PC-9 (cell line): ENCODE measurements at regions not wholly inside any gene's neighbourhood (a gene's known extent, or its start where the extent isn't known, plus 50 kb on each side); places are given as distances from the start of the nearest gene placed in this dataset.

Source experiments
- BruUV-seq: library from RNA; stranded (reverse); fragments of 400-500 nt; replicated peaks from 2 replicates; lab custom pipeline; 2021; lab: Mats Ljungman, UMichigan
- CTCF ChIA-PET: fragments of 300-600 bp; sonication (Branson Sonifier 250); formaldehyde crosslinking; loops from one replicate; lab custom pipeline; 2022; ENCODE audit warnings: antibody characterized with exemption; lab: Charles Lee
- POLR2A ChIA-PET: fragments of 300-600 bp; sonication (Branson Sonifier 250); formaldehyde crosslinking; loops from one replicate; lab custom pipeline; 2022; ENCODE audit warnings: antibody characterized with exemption; ENCODE audit not compliant: unreplicated experiment; lab: Charles Lee
- DNase-seq, 2 experiments: peaks; one replicate each; pipeline versions ENCODE4 v3.0.0 to v3.0.0-alpha.2; 2015 to 2022; ENCODE audit warnings: mixed read lengths in 1 of 2
- H2AFZ ChIP-seq: fragments of 200-600 bp; sonication (generic); 2 replicates; pipeline ENCODE4 v1.8.1; 2017; ENCODE audit warnings: antibody characterized with exemption
- H3F3A ChIP-seq: fragments of 200-600 bp; sonication (generic); 2 replicates; pipeline ENCODE4 v1.8.1; 2017; ENCODE audit warnings: antibody characterized with exemption, mild to moderate bottlenecking, low read depth; ENCODE audit not compliant: insufficient read depth
- H3K27ac ChIP-seq: fragments of 200-600 bp; sonication (generic); 2 replicates; pipeline ENCODE4 v1.6.1; 2016; ENCODE audit warnings: mixed run types
- H3K27me3 ChIP-seq: fragments of 200-600 bp; sonication (generic); 2 replicates; pipeline ENCODE4 v1.6.1; 2016; ENCODE audit warnings: low read depth, mixed run types; ENCODE audit not compliant: insufficient read depth
- H3K36me3 ChIP-seq: fragments of 200-600 bp; sonication (generic); 2 replicates; pipeline ENCODE4 v1.6.1; 2016; ENCODE audit warnings: low read depth, mixed run types
- H3K4me1 ChIP-seq: fragments of 200-600 bp; sonication (generic); replicated peaks from 2 replicates; pipeline ENCODE4 v1.6.1; 2016; ENCODE audit warnings: mixed run types; ENCODE audit not compliant: insufficient read depth
- H3K4me2 ChIP-seq: fragments of 200-600 bp; sonication (generic); 2 replicates; pipeline ENCODE4 v1.6.1; 2017; ENCODE audit warnings: mixed run types
- H3K4me3 ChIP-seq: fragments of 200-600 bp; sonication (generic); 2 replicates; pipeline ENCODE4 v1.6.1; 2016; ENCODE audit warnings: mixed run types
- H3K79me2 ChIP-seq: fragments of 200-600 bp; sonication (generic); 2 replicates; pipeline ENCODE4 v1.6.1; 2017; ENCODE audit warnings: low read depth, mixed run types
- H3K9me2 ChIP-seq: fragments of 200-600 bp; sonication (generic); 2 replicates; pipeline ENCODE4 v1.8.1; 2017; ENCODE audit warnings: mild to moderate bottlenecking; ENCODE audit not compliant: insufficient read depth
- H3K9me3 ChIP-seq: fragments of 200-600 bp; sonication (generic); 2 replicates; pipeline ENCODE4 v1.8.1; 2016; ENCODE audit warnings: low read depth; ENCODE audit not compliant: insufficient read depth
- H4K20me1 ChIP-seq: fragments of 200-600 bp; sonication (generic); 2 replicates; pipeline ENCODE4 v1.8.1; 2017; ENCODE audit not compliant: insufficient read depth
- CTCF ChIP-seq: fragments of 200-600 bp; sonication (generic); conservative IDR thresholded peaks from 2 replicates; pipeline ENCODE4 v1.6.1; 2017; ENCODE audit warnings: mixed run types, antibody characterized with exemption, mild to moderate bottlenecking, moderate library complexity
- EZH2 ChIP-seq: fragments of 200-600 bp; sonication (generic); IDR thresholded peaks from 2 replicates; pipeline ENCODE4 v1.8.0; 2017; ENCODE audit warnings: antibody characterized with exemption, low read depth
- intact Hi-C: fragments of 100-400 bp; cut with micrococcal nuclease; formaldehyde crosslinking; loops from one replicate; pipeline ENCODE4 v1.10.0; 2022; ENCODE audit not compliant: unreplicated experiment

DNA sequence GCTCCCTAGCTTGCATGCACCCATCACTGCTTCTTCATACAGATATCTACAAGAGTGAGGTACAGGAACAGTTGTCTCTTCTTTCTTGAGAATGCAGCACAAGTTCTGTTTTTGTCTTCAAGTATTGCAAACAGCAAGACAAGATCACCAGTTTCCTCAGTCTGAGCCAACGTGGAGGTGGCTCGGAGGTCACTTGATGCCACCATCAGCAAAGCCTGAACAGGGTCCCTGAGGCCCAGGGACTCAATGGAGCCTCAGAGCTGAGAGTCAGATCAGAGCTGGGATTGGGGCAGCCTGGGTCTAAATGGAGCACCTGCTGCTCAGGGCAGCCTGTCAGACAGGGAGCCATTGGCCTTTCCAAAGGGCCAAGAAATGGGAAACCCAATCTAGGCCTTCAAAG lies 290.7 kb upstream of the ID2 start:
- peaks cover 49% of the 10 kb centered on the region for H3K27me3 ChIP-seq
- H3K4me2 ChIP-seq, result no peak overlapping the region
- H3K27ac ChIP-seq, result no peak overlapping the region
- no peak overlapping the region for H3K4me3 ChIP-seq
- H3K36me3 ChIP-seq, result no peaks in the 10 kb centered on the region
- H4K20me1 ChIP-seq, result no peaks in the 10 kb centered on the region
- H3F3A ChIP-seq, result no peaks in the 10 kb centered on the region
- H3K79me2 ChIP-seq, result no peaks in the 10 kb centered on the region
- POLR2A ChIA-PET, result no interaction called here
- no TSS peak for BruUV-seq
- intact Hi-C loops, result no loop called here
- no peak overlapping the region for H2AFZ ChIP-seq
- no peak for TF ChIP-seq CTCF
- TF ChIP-seq EZH2, result no peak
- DNase-seq, result no peak
- H3K9me2 ChIP-seq, result no peaks in the 10 kb centered on the region
- CTCF ChIA-PET, result no interaction called here
- no peaks in the 10 kb centered on the region for H3K9me3 ChIP-seq
- no peaks in the 10 kb centered on the region for H3K4me1 ChIP-seq

DNA sequence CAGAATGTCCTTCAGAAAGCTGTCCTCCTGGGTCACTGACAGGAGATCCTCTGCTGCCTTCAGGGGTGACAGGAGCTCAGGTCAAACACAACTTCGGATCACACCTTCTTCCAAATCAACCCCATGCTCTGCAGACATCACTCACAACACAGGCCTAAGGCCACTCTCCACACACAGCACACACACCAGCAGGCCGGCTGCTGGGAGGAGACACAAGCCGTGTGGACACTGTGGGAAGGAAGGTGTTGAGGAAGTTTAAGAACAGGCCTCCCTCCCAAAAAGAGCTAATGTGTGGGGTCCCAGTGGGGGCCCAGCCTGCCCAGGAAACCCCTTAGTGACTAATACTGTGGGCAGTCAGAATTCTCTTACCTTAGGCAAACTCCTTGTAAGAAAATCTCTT lies 290.3 kb upstream of the ID2 start:
- TF ChIP-seq CTCF, result no peak
- no peak for TF ChIP-seq EZH2
- no peak for DNase-seq
- Histone ChIP-seq H3K36me3 (no peaks in the 10 kb centered on the region), H3K79me2 (no peaks in the 10 kb centered on the region), H3F3A (no peaks in the 10 kb centered on the region), H4K20me1 (no peaks in the 10 kb centered on the region), H3K9me3 (no peaks in the 10 kb centered on the region), H3K9me2 (no peaks in the 10 kb centered on the region), H3K4me3 (no peak overlapping the region), H3K27me3 (peaks cover 50% of the 10 kb centered on the region), H3K4me1 (no peaks in the 10 kb centered on the region), H3K27ac (no peak overlapping the region), H2AFZ (no peak overlapping the region), H3K4me2 (no peak overlapping the region)
- CTCF ChIA-PET, result no interaction called here
- intact Hi-C loops, result no loop called here
- POLR2A ChIA-PET, result no interaction called here
- BruUV-seq, result no TSS peak

DNA sequence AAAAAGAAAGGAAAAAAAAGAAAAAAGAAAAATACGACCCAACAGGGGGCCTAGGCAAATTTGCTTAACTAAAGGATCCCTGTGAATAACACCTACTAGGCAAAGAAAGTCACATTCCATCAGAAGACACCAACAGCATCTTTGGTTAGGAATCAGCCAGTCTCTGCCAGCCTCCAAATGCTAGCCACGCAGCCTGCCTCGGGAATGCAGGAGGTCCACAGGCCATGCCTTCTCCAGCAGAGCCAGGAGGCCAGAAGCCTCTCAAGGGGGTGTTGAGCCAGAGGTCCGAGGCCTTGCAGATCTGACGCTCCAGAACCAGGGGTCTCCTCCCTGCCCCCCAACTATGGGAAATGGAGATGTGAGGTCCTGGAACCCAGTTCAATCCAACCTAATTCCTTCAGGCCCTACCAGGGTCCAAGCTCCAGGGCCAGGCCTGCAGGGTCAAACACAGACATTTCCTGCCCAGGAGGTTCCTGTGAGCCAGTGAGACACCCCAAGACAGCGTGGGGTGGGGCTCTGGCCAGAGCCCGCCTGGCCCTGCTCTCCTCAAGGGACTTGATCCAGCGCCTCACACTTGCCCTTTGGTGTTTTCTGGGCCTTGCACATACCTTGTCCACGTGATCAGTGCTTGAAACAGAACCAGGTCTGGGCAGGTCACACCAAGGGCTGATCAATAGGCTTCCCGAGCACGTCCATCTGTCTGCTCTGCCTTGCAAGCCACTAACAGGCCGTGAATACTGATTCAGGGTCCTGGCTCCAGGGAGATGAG lies 289.6 kb upstream of the ID2 start:
- CTCF ChIA-PET, result no interaction called here
- H3K9me3 ChIP-seq, result no peaks in the 10 kb centered on the region
- no peak for DNase-seq
- TF ChIP-seq CTCF, result no peak
- no peak for TF ChIP-seq EZH2
- H3K27me3 ChIP-seq, result peaks cover 57% of the 10 kb centered on the region
- H3K79me2 ChIP-seq, result no peaks in the 10 kb centered on the region
- H3K9me2 ChIP-seq, result no peaks in the 10 kb centered on the region
- no peaks in the 10 kb centered on the region for H3F3A ChIP-seq
- no peak overlapping the region for H3K27ac ChIP-seq
- no peak overlapping the region for H3K4me2 ChIP-seq
- no peaks in the 10 kb centered on the region for H4K20me1 ChIP-seq
- H3K4me3 ChIP-seq, result no peak overlapping the region
- no peak overlapping the region for H2AFZ ChIP-seq
- H3K4me1 ChIP-seq, result no peaks in the 10 kb centered on the region
- BruUV-seq, result no TSS peak
- intact Hi-C loops, result no loop called here
- POLR2A ChIA-PET, result no interaction called here
- H3K36me3 ChIP-seq, result no peaks in the 10 kb centered on the region
